Panc1 (cell line): ENCODE measurements at regions not wholly inside any gene's neighbourhood (a gene's known extent, or its start where the extent isn't known, plus 50 kb on each side); places are given as distances from the start of the nearest gene placed in this dataset.
"Not testable (repeated sequence)": the region's sequence is repeated elsewhere in the genome, so short reads cannot be mapped to it uniquely, and the experiment has no call there.

Experiments
- CTCF ChIP-seq: fragments of 450-650 bp; IDR thresholded peaks from 2 replicates; pipeline ENCODE4 v1.5.1; 2017; ENCODE audit warnings: mild to moderate bottlenecking
- POLR2AphosphoS5 ChIP-seq: IDR thresholded peaks from 2 replicates; pipeline ENCODE4 v1.6.1; 2012; ENCODE audit warnings: mild to moderate bottlenecking, low read depth, low read length, moderate library complexity
- TCF7L2 ChIP-seq: IDR thresholded peaks from 2 replicates; pipeline ENCODE4 v1.6.1; 2011; ENCODE audit warnings: mild to moderate bottlenecking, low read depth, low read length, inconsistent platforms

GRCh38 chr2:198270157-198270556 is 465.8 kb downstream of the PLCL1 start:
- TF ChIP-seq CTCF, POLR2AphosphoS5, TCF7L2: not testable (repeated sequence)
